ENCODE measurements at regions not wholly inside any gene's neighbourhood (a gene's known extent, or its start where the extent isn't known, plus 50 kb on each side); places are given as distances from the start of the nearest gene placed in this dataset.
"Not testable (repeated sequence)": the region's sequence is repeated elsewhere in the genome, so short reads cannot be mapped to it uniquely, and the experiment has no call there.

- DNase-seq, result not testable (repeated sequence)
These were observed 383.1 kb upstream of the EMCN start for GRCh38 chr4:100900945-100901344.

GRCh38 chr4:100900134-100900533 lies 382.3 kb upstream of the EMCN start:
- DNase-seq, result no peak

GRCh38 chr4:100898844-100899243 lies 381.0 kb upstream of the EMCN start:
- DNase-seq, result no peak

DNA sequence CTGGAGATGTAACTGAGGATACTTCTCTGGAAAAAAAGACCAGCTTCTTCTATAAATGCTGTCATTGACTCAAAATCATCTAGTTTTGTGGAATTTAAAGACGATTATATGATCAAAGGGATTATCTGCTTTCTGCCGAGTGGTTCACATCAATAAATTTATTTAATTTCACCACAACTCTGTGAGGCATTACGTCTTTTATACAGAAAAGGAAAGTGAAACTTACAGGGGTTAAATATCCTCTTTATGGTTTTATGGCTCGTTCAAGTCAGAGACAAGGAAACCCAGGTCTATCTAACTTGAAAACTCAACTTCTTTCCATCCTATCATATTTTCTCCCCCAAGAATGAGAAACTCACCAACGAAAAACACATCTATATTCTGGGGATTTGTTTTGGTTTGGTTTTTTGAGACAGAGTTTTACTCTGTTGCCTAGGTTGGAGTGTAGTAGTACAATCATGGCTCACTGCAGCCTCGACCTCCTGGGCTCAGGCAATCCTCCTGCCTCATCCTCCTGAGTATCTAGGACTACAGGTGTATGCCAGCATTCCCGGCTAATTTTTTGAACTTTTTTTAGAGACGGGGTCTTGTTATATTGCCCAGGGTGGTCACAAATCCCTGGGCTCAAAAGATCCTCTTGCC lies 377.9 kb upstream of the EMCN start:
- DNase-seq, result peak in 1 of 2 experiments; percentile 49

DNA sequence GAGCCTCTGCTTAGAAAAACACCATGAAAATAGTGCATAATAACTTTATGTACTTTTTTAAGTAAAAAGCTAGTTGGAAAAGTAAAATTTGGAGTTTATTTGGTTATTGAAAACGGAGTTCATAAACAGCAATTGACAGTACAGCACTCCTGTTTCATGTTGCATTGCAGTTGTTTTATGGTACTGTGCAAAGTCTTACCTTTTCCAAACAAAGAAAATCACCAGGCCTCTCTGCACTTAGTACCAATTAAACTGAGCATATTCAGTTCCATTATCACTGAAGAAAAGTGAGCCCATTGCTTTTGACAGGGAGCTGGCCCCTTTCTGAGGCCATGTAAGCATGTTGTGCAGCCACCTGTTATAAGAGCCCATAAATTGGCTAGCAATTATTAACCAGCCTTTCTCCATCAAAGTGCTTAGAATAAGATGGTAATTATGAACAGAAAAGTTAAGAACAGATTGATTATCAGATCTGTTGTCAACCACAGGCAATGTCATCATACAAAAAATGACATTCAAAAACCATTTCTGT lies 376.6 kb upstream of the EMCN start:
- no peak for DNase-seq

DNA sequence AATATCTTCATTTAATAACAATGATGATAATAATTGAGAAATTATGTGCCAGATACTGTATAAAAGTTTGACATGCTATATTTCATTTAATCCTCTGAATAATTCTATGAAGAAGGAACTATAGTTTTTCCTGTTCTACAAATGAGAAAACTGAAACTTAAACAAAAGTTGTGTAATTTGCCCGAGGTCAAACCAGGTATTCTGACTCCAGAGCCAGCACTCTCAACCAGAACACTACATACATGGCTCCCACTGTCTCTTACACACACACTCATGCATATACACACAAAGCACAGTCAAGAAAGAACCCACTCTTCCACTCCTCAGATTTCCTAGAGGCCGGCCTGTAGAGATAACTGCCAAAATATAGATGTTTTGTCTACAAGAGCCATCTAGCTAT lies 374.0 kb upstream of the EMCN start:
- DNase-seq, result no peak

GRCh38 chr4:100889898-100890297 lies 372.1 kb upstream of the EMCN start:
- DNase-seq, result no peak

GRCh38 chr4:100889401-100889800 lies 371.6 kb upstream of the EMCN start:
- DNase-seq, result no peak

GRCh38 chr4:100882661-100883060 lies 364.8 kb upstream of the EMCN start:
- no peak for DNase-seq

DNA sequence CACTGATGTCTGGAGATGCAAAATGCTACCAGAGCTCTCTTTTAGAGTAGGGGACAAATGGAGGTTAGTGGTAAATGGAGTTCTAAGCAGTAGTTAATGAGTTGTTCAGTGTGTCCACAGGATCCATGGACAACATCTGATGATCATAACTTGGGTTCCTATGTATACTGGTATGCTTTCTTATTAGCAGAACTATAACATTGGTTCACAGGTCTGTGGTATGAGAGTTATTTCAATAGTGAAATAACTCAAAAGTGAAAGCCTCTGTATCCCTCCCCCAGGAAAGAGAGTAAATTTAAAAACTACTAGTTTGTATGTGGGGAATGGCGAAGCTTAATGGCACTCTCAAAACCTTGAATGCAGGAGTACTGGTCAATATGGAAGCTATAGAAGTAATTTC lies 363.5 kb upstream of the EMCN start:
- no peak for DNase-seq

GRCh38 chr4:100880011-100880410 lies 362.2 kb upstream of the EMCN start:
- DNase-seq, result no peak

- no peak for DNase-seq
These were observed 361.6 kb upstream of the EMCN start for GRCh38 chr4:100879471-100879870.

- DNase-seq, result no peak
These were observed 358.7 kb upstream of the EMCN start for GRCh38 chr4:100876546-100876945.

DNA sequence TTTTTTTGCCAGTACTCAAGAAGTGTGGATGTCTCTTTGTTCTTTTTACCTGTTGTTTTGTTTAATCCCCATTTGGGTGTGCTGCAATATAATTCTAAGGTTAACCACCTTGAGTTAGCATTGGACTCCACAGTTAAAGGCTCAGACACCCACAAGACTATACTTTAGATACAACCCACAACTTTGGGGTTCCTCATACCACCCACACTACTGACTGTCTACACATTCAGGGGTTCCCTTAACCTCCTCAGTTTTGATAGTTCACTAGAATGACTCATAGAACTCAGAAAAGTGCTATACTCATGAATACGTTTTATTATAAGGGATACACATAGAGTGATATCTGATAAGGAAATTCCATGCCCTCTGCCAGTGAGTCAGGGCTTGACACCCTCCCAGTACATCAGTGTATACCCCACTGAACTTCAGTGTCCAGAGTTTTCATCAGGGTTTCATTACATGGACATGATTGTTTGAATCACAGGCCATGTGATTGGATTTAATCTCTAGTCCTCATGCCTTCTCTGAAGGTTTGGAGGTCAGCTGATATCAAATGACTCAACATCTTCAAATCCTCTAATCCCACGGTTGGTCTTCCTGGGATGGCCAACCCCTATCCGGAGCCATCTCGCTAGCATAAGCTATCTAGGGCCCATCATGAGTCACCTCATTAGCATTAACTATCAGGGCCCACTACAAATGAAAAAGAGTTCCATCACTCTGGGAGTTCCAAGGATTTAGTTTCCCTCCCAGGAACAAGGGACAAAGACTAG lies 357.7 kb upstream of the EMCN start:
- no peak for DNase-seq

DNA sequence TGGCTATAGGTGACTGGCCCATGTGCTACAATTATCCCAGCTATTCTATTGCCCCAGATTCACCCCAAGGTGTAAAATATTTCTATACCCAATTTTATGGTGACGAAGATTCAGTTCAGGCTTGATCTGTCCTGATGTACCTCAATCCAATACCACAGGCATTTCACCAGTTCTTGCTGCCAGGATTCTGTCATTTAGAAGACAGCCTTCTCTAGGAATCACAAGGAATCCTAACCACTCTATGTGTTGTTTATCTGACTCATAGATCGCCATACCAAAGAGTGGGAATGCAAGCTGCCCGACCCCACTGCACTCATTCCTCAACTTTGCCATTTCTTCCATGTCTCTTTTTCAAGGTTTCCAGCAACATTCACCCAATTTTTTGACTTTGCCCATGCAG lies 355.0 kb upstream of the EMCN start:
- no peak for DNase-seq

DNA sequence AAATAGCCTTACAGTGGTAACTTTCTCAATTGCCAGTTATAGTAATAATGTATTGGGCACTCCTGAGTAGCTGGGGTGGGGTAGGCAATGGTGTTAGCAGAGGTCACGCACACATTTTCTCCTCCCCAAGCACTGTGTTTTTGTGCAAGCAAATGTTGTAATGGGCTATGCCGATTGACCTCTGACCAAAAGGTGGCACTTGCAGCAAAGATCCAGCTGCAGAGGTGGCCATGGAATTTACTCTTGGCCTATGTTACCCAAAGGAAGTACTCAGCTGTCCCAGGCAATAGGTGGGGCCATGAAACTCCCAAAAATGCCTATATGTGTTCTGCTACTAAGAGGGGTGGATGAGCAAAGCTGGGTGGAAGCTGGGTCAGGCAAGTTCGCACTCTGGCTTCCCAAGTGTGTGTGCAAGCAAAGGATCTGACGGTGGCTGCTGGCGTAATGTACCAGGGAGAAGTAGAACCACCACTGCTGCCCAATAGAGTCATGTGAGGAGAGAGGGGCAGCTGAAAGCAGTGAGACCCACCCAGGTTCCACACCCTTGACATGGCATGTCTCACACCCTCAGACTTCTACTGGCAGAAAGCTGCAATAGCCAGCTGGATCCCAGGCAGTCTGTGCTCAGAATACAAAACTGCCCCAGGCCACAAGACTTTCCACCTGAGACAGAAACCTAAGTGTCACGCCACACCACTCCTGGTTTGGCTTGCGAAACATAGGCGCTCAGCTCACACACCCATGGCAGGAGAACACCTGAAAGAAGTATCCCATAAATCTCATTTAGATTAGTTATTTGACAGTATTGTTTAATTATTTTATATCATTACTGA lies 353.3 kb upstream of the EMCN start:
- DNase-seq, result no peak

DNA sequence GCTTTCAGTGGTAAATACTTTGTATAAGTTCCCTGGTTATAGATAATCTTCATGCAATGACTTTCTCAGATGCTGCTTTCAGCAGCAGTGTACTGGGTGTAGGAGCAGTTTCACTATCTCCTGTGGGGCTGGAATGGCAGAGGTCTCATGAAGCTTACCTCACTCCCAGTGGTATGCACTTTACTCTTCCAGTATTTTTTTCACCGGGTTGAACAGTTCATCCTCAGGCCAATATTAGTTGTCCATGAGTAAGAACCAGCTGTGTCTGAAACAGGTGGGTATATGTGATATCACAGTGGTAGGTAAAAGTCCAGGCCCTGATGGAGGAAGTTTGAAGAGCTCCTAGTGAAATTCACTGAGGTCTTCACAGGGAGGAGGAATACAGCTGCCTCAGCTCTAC lies 351.5 kb upstream of the EMCN start:
- no peak for DNase-seq

GRCh38 chr4:100868281-100868680 lies 350.5 kb upstream of the EMCN start:
- DNase-seq, result not testable (repeated sequence)

DNA sequence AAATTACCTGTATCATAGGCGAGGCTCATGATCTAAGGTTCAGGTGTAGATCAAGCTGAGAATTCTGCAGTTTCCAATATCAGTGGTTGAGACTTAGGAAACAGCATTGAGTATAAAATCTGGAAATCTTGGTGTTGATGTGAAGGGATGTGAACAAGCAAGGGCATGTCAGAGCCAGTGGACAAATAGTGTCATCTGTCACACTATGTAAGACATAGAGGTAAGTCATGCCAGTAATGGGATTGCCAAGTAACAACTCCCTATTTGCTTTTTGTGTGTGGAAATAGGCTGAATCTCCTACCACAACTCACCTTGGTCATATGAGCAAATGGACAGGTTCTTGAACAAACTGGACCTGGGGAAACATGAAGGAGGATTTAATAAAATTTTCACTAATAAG lies 334.5 kb upstream of the EMCN start:
- DNase-seq, result no peak

GRCh38 chr4:100849319-100849718 lies 331.5 kb upstream of the EMCN start:
- DNase-seq, result no peak

- peak; percentile 16 to 23 for DNase-seq
These were observed 331.0 kb upstream of the EMCN start for GRCh38 chr4:100848841-100849240.

DNA sequence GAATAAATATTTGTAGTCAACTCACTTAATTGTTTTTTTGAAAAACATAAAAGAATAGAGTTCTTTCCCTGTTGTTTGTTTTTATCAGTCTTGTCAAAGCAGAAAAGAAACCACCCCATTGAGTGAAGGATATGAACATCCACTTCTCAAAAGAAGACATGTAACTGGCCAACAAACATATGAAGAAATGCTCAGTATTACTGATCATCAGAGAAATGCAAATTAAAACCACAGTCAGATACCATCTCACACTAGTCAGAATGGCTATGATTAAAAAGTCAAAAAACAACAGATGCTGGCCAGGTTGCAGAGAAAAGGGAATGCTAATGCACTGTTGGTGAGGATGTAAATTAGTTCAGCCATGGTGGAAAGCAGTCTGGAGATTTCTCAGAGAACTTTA lies 326.1 kb upstream of the EMCN start:
- no peak for DNase-seq

- DNase-seq, result peak in 1 of 2 experiments; percentile 12
These were observed 325.0 kb upstream of the EMCN start for GRCh38 chr4:100842856-100843255.

GRCh38 chr4:100841911-100842310 lies 324.1 kb upstream of the EMCN start:
- DNase-seq, result no peak
